CD4-positive, CD25-positive, alpha-beta regulatory T cell (primary cell): ENCODE measurements at regions not wholly inside any gene's neighbourhood (a gene's known extent, or its start where the extent isn't known, plus 50 kb on each side); places are given as distances from the start of the nearest gene placed in this dataset.
A peak's percentile ranks its signal among the peaks of the same experiment; 100 is the strongest.

Experiments
- ATAC-seq, 2 donors: fragments of 150-1000 bp; cut with Tn5 transposase; one replicate each; pipeline ENCODE4 v1.10.0; 2021; ENCODE audit warnings: low read depth in 2 of 2, moderate number of reproducible peaks in 2 of 2, moderate library complexity in 1 of 2
- DNase-seq, 3 donors: peaks; one replicate each; pipeline versions ENCODE4 v3.0.0 to v3.0.0-alpha.2; 2012 to 2022; ENCODE audit warnings: mixed read lengths in 1 of 3
- H3K27ac ChIP-seq: one replicate; pipeline ENCODE4 v1.7.0; 2013; ENCODE audit warnings: mild to moderate bottlenecking, low read length; ENCODE audit not compliant: insufficient read depth, poor library complexity, severe bottlenecking
- H3K27me3 ChIP-seq: one replicate; pipeline ENCODE4 v1.7.0; 2013; ENCODE audit warnings: low read length; ENCODE audit not compliant: control insufficient read depth, insufficient read depth
- H3K36me3 ChIP-seq: one replicate; pipeline ENCODE4 v1.7.0; 2013; ENCODE audit warnings: mild to moderate bottlenecking, low read length, moderate library complexity; ENCODE audit not compliant: control insufficient read depth, insufficient read depth
- H3K4me1 ChIP-seq: 2 replicates; pipeline ENCODE4 v1.7.0; 2013; ENCODE audit warnings: mild to moderate bottlenecking, low read length; ENCODE audit not compliant: insufficient read depth, control insufficient read depth, poor library complexity, severe bottlenecking
- H3K4me3 ChIP-seq: one replicate; pipeline ENCODE4 v1.7.0; 2013; ENCODE audit warnings: low read depth, mild to moderate bottlenecking, low read length, moderate library complexity
- H3K9me3 ChIP-seq, 2 experiments: 1 replicate in 1 of 2; 2 replicates in 1 of 2; pipeline ENCODE4 v1.7.0; 2013; ENCODE audit warnings: low read length in 2 of 2, mild to moderate bottlenecking in 1 of 2, moderate library complexity in 1 of 2; ENCODE audit not compliant: control insufficient read depth in 2 of 2
- H3K27ac Mint-ChIP-seq, 3 donors: one replicate each; pipeline ENCODE4 v1.8.0; 2020 to 2022; ENCODE audit warnings: mild to moderate bottlenecking in 3 of 3, mixed read lengths in 3 of 3, moderate library complexity in 2 of 3
- H3K27me3 Mint-ChIP-seq: one replicate; pipeline ENCODE4 v1.8.0; 2022; ENCODE audit warnings: mild to moderate bottlenecking, mixed read lengths
- H3K36me3 Mint-ChIP-seq: one replicate; pipeline ENCODE4 v1.8.0; 2020; ENCODE audit warnings: mixed read lengths
- H3K4me1 Mint-ChIP-seq, 4 donors: one replicate each; pipeline ENCODE4 v1.8.0; 2020 to 2022; ENCODE audit warnings: mixed read lengths in 4 of 4, mild to moderate bottlenecking in 1 of 4
- H3K4me3 Mint-ChIP-seq, 4 donors: one replicate each; pipeline ENCODE4 v1.8.0; 2020 to 2022; ENCODE audit warnings: mild to moderate bottlenecking in 4 of 4, mixed read lengths in 4 of 4, moderate library complexity in 3 of 4
- H3K9me3 Mint-ChIP-seq, 7 donors: one replicate each; pipeline ENCODE4 v1.8.0; 2020 to 2022; ENCODE audit warnings: mixed read lengths in 7 of 7, mild to moderate bottlenecking in 3 of 7, moderate library complexity in 2 of 7

DNA sequence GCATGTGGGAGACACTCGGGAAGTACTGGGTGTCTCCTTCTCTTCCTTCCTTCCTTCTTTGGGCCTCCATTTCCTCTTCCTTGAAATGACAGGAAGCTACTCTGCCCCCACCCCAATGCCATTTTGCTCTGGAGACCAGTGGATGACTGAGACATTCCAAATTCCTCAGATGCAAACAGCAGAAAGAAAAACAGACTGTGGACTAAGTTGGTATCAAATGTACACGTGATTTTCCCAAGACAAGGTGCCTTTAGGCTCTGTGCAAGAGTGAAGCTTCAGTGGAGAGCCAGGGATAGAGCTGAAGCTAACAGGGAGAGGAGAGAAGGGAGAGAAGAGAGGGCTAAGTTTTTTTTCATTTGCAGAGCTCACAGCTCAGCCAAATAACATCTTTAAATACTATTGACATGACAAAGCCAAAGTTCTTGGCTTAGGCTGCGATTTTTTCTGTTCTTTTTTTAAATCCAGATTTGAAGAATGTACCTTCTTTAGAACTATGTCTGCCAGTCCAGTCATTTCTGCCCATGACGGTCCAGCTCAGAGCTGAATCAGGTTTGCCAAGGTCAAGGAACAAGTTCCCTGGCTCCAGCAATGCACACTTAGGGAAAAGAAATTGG is 84.5 kb upstream of the LCLAT1 start:
- no peak overlapping the region for H3K4me3 Mint-ChIP-seq
- Histone ChIP-seq H3K27ac (no peak overlapping the region), H3K4me1 (peaks cover 19% of the 10 kb centered on the region), H3K4me3 (no peak overlapping the region), H3K9me3 (no peaks in the 10 kb centered on the region), H3K27me3 (no peaks in the 10 kb centered on the region), H3K36me3 (no peaks in the 10 kb centered on the region)
- peaks cover 4 to 38% (median 11%) of the 10 kb centered on the region in 4 donors for H3K4me1 Mint-ChIP-seq
- no peak for ATAC-seq
- no peak for DNase-seq
- no peaks in the 10 kb centered on the region for H3K9me3 Mint-ChIP-seq
- H3K27me3 Mint-ChIP-seq: no peaks in the 10 kb centered on the region
- H3K27ac Mint-ChIP-seq: peak overlapping the region in 2 of 3 donors; percentile 1 to 84
- no peaks in the 10 kb centered on the region for H3K36me3 Mint-ChIP-seq

DNA sequence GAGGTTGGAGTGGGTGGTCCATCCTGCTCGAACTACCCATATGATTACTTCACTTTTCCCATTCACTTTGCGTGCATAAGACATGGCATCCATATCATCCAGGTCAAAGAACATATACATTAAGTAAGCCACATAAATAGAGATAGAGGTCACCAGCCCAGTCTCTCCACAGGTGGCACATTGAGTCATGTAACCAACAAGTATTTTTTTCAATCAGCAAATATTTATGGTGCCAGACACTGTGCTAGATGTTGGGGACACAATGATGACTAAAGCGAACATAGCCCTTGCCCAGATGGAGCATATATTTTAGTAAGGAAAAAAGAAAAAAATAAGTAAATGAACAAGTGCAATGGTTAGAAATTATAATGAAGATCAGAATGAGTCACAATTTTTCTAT is 83.6 kb upstream of the LCLAT1 start:
- H3K4me3 Mint-ChIP-seq: no peak overlapping the region
- peaks cover 4 to 38% (median 11%) of the 10 kb centered on the region in 4 donors for H3K4me1 Mint-ChIP-seq
- no peaks in the 10 kb centered on the region for H3K9me3 ChIP-seq
- peaks cover 19% of the 10 kb centered on the region for H3K4me1 ChIP-seq
- ATAC-seq (no peak), DNase-seq (no peak)
- H3K36me3 ChIP-seq: no peaks in the 10 kb centered on the region
- H3K27ac ChIP-seq: no peak overlapping the region
- peak overlapping the region in 1 of 3 donors; percentile 84 for H3K27ac Mint-ChIP-seq
- no peaks in the 10 kb centered on the region for H3K36me3 Mint-ChIP-seq
- no peaks in the 10 kb centered on the region for H3K9me3 Mint-ChIP-seq
- no peak overlapping the region for H3K4me3 ChIP-seq
- no peaks in the 10 kb centered on the region for H3K27me3 Mint-ChIP-seq
- H3K27me3 ChIP-seq: no peaks in the 10 kb centered on the region

DNA sequence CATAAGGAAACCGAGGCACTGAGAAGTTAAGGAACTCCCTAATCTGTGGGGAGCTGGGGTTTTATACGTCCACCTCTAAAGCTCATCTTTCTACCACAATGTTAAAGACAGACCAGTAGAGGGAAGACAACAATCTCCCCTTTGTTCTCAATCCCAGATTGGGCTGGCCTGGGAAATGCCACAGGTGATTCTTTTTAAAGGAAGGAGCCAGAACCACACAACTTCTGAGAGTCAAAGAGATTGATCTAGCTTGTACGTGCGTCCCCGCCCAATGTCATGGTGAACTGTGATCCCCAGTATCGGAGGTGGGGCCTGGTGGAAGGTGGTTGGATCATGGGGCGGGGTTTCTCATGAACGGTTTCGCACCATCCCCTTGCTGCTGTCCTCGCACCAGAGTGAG is 81.8 kb upstream of the LCLAT1 start:
- H3K36me3 ChIP-seq: no peaks in the 10 kb centered on the region
- no peak overlapping the region for H3K4me3 ChIP-seq
- H3K27me3 Mint-ChIP-seq: no peaks in the 10 kb centered on the region
- no peaks in the 10 kb centered on the region for H3K9me3 ChIP-seq
- no peak for DNase-seq
- no peaks in the 10 kb centered on the region for H3K27me3 ChIP-seq
- peaks cover 19% of the 10 kb centered on the region for H3K4me1 ChIP-seq
- H3K4me3 Mint-ChIP-seq: no peak overlapping the region
- no peak overlapping the region for H3K27ac Mint-ChIP-seq
- H3K9me3 Mint-ChIP-seq: no peaks in the 10 kb centered on the region
- no peaks in the 10 kb centered on the region for H3K36me3 Mint-ChIP-seq
- H3K27ac ChIP-seq: no peak overlapping the region
- no peak for ATAC-seq
- peaks cover 4 to 36% (median 10%) of the 10 kb centered on the region in 4 donors for H3K4me1 Mint-ChIP-seq

DNA sequence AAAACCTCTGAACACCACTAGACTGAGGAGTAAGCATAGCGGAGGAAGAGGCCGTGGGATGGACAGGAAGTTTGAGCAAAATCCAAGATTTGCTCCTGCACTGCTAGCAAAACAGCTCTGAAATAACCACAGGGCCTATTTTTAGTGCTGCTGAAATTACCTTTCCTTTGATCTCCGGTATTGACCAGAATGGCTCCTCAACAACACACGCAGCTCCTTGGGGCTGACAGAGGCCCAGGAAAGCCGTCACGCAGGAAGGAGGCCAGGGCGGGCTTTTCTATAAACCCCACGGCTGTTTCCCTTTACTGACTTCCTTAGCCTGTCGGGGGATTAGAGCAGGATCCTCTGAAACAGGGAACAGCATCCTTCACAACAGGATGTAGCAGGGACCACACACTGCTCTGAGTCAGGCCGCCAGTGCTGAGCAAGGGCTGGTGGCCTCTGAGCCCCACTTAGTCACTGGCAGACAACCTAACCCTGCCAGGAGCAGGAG is 80.8 kb upstream of the LCLAT1 start:
- peak; percentile 55 to 64 for ATAC-seq
- no peak overlapping the region for H3K4me3 ChIP-seq
- no peaks in the 10 kb centered on the region for H3K9me3 Mint-ChIP-seq
- peaks cover 4 to 31% (median 10%) of the 10 kb centered on the region in 4 donors for H3K4me1 Mint-ChIP-seq
- H3K27ac ChIP-seq: no peak overlapping the region
- no peak overlapping the region for H3K4me3 Mint-ChIP-seq
- H3K36me3 ChIP-seq: no peaks in the 10 kb centered on the region
- H3K27me3 Mint-ChIP-seq: no peaks in the 10 kb centered on the region
- no peaks in the 10 kb centered on the region for H3K9me3 ChIP-seq
- peaks cover 18% of the 10 kb centered on the region for H3K4me1 ChIP-seq
- H3K27ac Mint-ChIP-seq: peak overlapping the region in 2 of 3 donors; percentile 23 to 75
- H3K27me3 ChIP-seq: no peaks in the 10 kb centered on the region
- no peaks in the 10 kb centered on the region for H3K36me3 Mint-ChIP-seq
- peak in 1 of 3 donors; percentile 22 for DNase-seq

DNA sequence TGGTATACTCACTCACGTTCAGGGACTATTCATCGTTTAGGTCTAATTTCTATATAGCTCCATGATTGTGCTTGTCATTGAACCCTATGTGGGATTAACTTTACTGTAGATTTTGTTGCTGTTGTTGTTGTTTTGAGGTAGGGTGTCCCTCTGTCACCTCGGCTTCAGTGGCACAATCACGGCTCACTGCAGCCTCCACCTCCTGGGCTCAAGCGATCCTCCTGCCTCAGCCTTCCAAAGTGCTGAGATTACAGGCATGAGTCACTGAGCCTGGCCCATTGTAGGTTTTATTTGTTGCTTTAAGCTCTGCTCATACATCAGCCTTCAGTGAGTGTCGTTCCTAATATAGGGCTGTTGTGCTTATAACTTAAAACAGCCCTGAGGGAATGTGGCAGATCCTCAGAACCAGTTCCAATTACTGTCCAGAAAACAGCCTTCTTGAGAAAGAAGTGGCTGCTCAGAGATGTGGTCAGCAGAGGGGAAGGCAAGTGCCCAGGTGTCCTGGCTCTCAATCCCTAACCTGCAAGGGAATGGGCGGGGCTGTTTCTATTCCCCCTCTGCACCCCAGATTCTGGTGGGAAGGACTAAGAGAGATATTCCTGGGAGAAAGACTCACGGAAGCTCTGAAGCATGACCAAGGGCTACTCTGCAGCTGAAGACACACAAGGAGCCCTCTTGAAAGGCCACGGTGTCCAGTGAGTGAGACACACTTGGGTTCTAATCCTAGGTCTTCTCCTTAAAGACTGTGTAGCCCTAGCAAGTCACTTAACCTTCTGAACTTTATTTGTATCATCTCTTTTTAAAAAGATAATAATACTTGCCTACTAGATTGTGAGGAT is 79.6 kb upstream of the LCLAT1 start:
- no peak overlapping the region for H3K4me3 Mint-ChIP-seq
- H3K9me3 Mint-ChIP-seq: no peaks in the 10 kb centered on the region
- H3K27me3 ChIP-seq: no peaks in the 10 kb centered on the region
- H3K4me3 ChIP-seq: no peak overlapping the region
- H3K27ac ChIP-seq: no peak overlapping the region
- ATAC-seq: no peak
- no peaks in the 10 kb centered on the region for H3K9me3 ChIP-seq
- no peaks in the 10 kb centered on the region for H3K27me3 Mint-ChIP-seq
- H3K4me1 ChIP-seq: peaks cover 8% of the 10 kb centered on the region
- H3K36me3 ChIP-seq: no peaks in the 10 kb centered on the region
- H3K36me3 Mint-ChIP-seq: no peaks in the 10 kb centered on the region
- H3K27ac Mint-ChIP-seq: no peak overlapping the region
- H3K4me1 Mint-ChIP-seq: peaks cover 4 to 19% (median 7%) of the 10 kb centered on the region in 4 donors
- no peak for DNase-seq

DNA sequence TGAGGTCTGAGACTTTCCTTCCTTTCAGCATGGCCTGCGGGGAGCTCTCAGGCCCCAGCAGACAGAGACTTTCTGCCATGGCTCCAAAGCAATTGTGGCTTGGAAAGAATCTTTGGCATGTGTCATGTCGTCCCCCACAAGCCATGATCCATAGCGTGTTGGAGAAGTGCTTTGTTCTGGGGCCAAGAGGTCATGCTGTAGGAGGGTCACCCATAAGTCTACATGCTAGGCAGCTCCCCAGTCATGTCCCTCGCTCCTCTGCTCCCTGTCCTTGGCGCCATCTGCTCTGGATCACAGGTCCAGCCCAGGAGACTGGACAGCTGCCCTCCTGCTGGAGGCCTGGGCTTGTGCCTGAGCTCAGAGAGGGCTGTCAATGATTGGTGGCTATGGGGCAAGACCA is 78.8 kb upstream of the LCLAT1 start:
- Histone ChIP-seq H3K9me3 (no peaks in the 10 kb centered on the region), H3K27ac (no peak overlapping the region), H3K27me3 (no peaks in the 10 kb centered on the region), H3K36me3 (no peaks in the 10 kb centered on the region), H3K4me1 (peaks cover 8% of the 10 kb centered on the region), H3K4me3 (no peak overlapping the region)
- no peaks in the 10 kb centered on the region for H3K36me3 Mint-ChIP-seq
- DNase-seq (no peak), ATAC-seq (no peak)
- no peaks in the 10 kb centered on the region for H3K9me3 Mint-ChIP-seq
- H3K4me1 Mint-ChIP-seq: peaks cover 2 to 14% (median 4%) of the 10 kb centered on the region in 4 donors
- H3K27ac Mint-ChIP-seq: no peak overlapping the region
- peaks cover 4% of the 10 kb centered on the region for H3K27me3 Mint-ChIP-seq
- H3K4me3 Mint-ChIP-seq: no peak overlapping the region

DNA sequence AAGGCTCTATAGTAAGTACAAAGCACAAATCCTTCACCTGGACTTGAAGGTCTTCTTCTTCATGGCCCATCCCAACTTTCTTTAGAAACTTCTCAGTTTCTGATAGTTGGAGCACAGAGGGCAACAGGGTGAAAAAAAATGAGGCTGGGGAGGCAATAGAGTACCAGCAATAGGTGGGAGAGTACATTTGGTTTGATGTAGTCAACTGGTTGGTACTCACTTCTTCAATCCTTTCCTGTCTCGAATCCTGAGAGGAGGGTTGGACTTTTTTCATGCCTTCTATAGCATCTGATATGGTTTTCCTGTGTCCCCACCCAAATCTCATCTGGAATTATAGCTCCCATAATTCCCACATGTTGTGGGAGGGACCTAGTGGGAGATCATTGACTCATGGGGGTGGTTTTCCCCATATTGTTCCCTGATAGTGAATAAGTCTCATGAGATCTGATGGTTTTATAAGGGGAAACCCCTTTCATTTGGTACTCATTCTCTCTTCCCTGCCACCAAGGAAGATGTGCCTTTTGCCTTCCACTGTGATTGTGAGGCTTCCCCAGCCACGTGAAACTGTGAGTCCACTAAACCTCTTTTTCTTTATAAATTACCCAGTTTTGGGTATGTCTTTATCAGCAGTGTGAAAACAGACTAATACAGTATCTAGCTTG is 75.9 kb upstream of the LCLAT1 start:
- H3K4me1 Mint-ChIP-seq: peaks cover 0 to 8% (median 2%) of the 10 kb centered on the region in 4 donors
- Histone ChIP-seq H3K27ac (no peak overlapping the region), H3K9me3 (no peaks in the 10 kb centered on the region), H3K27me3 (no peaks in the 10 kb centered on the region), H3K4me3 (no peak overlapping the region), H3K4me1 (peaks cover 6% of the 10 kb centered on the region), H3K36me3 (no peaks in the 10 kb centered on the region)
- no peak overlapping the region for H3K4me3 Mint-ChIP-seq
- no peak for ATAC-seq
- DNase-seq: no peak
- peak overlapping the region in 1 of 3 donors; percentile 41 for H3K27ac Mint-ChIP-seq
- peaks cover 4% of the 10 kb centered on the region for H3K27me3 Mint-ChIP-seq
- no peaks in the 10 kb centered on the region for H3K36me3 Mint-ChIP-seq
- peaks cover 0 to 1% (median 0%) of the 10 kb centered on the region in 7 donors for H3K9me3 Mint-ChIP-seq
